SJSA1 (cell line): ENCODE measurements at regions not wholly inside any gene's neighbourhood (a gene's known extent, or its start where the extent isn't known, plus 50 kb on each side); places are given as distances from the start of the nearest gene placed in this dataset.

Source experiments
- DNase-seq, 2 experiments: peaks; one replicate each; pipeline ENCODE4 v3.0.0-alpha.2; 2015 to 2020; ENCODE audit warnings: low spot score in 2 of 2, low read depth in 1 of 2
- H3K27ac ChIP-seq: fragments of 250-450 bp; sonication (Bioruptor Pico); 2 replicates; pipeline ENCODE4 v1.5.1; 2020; ENCODE audit warnings: mild to moderate bottlenecking, moderate library complexity
- H3K27me3 ChIP-seq: fragments of 250-450 bp; sonication (Bioruptor Pico); replicated peaks from 2 replicates; pipeline ENCODE4 v1.5.1; 2020; ENCODE audit warnings: mild to moderate bottlenecking, moderate library complexity
- H3K36me3 ChIP-seq: fragments of 250-450 bp; sonication (Bioruptor Pico); 2 replicates; pipeline ENCODE4 v1.5.1; 2020; ENCODE audit warnings: mild to moderate bottlenecking
- H3K4me1 ChIP-seq: fragments of 250-450 bp; sonication (Bioruptor Pico); replicated peaks from 2 replicates; pipeline ENCODE4 v1.6.1; 2021; ENCODE audit warnings: mild to moderate bottlenecking
- H3K4me3 ChIP-seq: fragments of 250-450 bp; sonication (Bioruptor Pico); 2 replicates; pipeline ENCODE4 v1.5.1; 2020; ENCODE audit warnings: mild to moderate bottlenecking
- H3K9me3 ChIP-seq: fragments of 250-450 bp; sonication (Bioruptor Pico); replicated peaks from 2 replicates; pipeline ENCODE4 v1.5.1; 2020; ENCODE audit warnings: mild to moderate bottlenecking

DNA sequence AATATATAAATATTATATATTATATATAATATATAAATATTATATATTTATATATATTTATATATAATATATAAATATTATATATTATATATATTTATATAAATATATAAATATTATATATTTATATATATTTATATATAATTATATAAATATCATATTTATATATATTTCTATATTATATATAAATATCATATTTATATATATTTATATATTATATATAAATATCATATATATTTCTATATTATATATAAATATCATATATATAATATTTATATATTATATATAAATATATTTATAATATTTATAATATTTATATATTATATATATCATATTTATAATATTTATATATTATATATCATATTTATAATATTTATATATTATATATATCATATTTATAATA, 321.4 kb downstream of the CDH2 start:
- DNase-seq = no peak

DNA sequence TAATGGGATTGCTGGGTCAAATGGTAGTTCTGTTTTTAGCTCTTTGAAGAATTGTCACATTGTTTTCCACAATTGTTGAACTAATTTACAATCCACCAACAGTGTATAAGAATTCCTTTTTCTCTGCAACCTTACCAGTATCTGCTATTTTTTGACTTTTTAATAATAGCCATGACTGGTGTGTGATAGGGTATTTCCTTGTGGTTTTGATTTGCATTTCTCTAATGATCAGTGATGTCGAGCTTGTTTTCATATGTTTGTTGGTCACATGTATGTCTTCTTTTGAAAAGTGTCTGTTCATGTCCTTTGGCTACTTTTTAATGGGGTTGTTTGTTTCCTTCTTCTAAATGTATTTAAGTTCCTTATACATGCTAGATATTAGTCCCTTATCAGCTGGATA, 322.3 kb downstream of the CDH2 start:
- DNase-seq = no peak
- no peak overlapping the region for H3K4me3 ChIP-seq
- no peaks in the 10 kb centered on the region for H3K4me1 ChIP-seq
- no peak overlapping the region for H3K27ac ChIP-seq
- H3K27me3 ChIP-seq = no peaks in the 10 kb centered on the region
- no peaks in the 10 kb centered on the region for H3K9me3 ChIP-seq
- no peaks in the 10 kb centered on the region for H3K36me3 ChIP-seq

More for the DNA sequence above, 321.4 kb downstream of the CDH2 start:
- H3K27ac ChIP-seq = no peak overlapping the region
- H3K4me1 ChIP-seq = no peaks in the 10 kb centered on the region
- H3K27me3 ChIP-seq = no peaks in the 10 kb centered on the region
- no peaks in the 10 kb centered on the region for H3K36me3 ChIP-seq
- H3K9me3 ChIP-seq = no peaks in the 10 kb centered on the region
- no peak overlapping the region for H3K4me3 ChIP-seq

DNA sequence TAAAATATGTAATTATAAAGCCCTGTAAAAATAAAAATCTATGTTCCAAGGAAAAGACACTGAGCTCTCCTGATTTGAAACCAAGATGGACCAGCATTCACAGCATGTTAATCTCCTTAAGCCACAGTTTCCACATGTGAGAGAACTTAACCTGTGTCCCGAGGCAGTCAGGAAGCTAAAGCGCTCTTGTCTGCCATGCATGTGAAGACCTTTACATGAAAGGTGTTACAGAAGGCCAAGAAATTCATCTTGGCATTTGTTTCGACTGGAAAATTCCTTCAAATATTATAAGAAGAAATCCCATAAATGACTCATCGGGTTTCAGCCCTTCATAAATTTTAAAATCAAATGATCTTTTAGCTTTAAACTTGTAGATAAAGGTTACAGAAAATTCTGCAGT, 328.6 kb downstream of the CDH2 start:
- Histone ChIP-seq H3K36me3 (no peaks in the 10 kb centered on the region), H3K27ac (no peak overlapping the region), H3K9me3 (no peaks in the 10 kb centered on the region), H3K4me1 (peaks cover 28% of the 10 kb centered on the region), H3K27me3 (no peaks in the 10 kb centered on the region), H3K4me3 (no peak overlapping the region)
- DNase-seq = no peak

DNA sequence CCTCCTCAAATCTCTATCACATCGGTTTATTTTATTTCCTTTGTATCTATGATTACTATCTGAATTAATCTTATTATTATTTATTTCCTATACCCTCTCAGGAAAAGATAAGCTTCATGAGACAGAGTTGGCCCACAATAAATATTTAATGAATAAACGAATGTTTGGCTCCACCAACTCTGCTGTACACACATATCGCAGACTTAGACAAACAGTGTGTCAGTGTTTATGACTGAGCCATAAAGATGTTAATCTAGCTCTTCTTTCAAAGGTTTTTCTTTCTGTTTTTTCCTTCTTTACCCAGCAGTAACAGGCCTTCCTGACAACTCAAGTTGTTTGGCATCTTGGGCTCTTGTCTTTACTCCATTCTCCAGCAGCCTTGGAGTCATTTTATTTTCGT, 329.5 kb downstream of the CDH2 start:
- Histone ChIP-seq H3K27ac (no peak overlapping the region), H3K27me3 (no peaks in the 10 kb centered on the region), H3K36me3 (no peaks in the 10 kb centered on the region), H3K4me3 (no peak overlapping the region), H3K9me3 (no peaks in the 10 kb centered on the region), H3K4me1 (peaks cover 35% of the 10 kb centered on the region)
- DNase-seq = no peak

DNA sequence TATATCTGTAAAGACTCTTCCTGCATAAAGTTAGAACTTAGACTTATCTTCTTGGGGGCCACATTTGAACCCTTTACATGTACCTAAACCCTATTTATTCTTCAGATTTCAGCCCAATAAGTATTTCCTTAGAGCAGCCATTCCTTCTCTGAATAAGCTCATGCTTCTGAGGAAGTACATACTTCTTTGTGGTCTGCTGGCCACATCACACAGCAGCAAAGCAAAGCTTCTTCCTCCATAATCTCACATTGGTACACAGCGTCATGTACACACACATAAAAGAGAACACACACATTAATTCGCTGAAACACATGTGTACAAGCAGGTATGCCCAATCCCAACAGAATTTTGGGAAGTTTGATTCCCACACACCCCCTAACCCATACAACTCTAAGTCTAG, 331.0 kb downstream of the CDH2 start:
- Histone ChIP-seq H3K36me3 (no peaks in the 10 kb centered on the region), H3K27ac (no peak overlapping the region), H3K9me3 (no peaks in the 10 kb centered on the region), H3K4me3 (no peak overlapping the region), H3K4me1 (peaks cover 35% of the 10 kb centered on the region), H3K27me3 (no peaks in the 10 kb centered on the region)
- DNase-seq = no peak

DNA sequence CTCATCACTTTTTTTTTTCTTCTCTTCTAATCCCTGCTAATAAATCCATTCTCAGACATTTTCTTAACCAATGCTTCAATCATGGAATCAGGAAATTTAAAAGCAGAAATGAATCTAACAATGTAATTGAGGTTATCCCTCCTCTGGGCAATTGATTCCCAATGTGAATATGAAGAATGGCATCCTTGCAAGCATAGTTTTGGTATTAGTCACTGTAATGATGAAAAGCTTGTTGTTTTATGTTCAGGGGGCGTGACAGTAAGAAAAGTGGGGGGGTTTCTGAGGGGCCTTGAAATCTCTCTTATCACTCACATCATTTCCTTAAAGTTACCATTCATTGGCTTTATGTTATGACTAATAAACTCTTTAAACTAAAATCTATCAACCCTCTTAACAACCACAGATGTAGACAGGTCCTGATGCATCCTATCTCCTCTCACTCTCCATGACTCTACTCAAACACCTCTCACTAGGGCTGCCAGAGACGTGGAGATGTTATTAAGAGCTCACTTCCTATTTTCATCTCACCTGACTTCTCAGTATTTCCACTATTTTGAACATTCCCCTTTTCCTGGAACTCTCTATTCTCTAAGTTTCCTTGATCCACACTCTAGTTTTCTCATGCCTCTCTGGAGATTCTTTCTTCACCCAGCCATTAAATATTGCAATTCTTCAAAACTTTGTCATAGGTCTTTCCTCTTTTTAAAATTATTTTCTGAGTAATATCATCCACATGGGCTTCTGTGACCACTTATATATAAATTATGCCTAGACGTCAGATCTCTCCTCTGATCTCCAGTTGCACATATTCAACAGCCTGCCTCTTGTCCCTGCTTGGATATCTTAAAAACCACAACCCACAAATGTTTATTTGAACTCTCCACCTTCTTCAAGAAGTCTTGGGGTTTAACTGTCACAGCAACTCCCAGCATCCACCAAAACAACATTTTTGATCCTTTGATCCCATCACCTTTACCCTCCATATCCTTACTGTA, 332.9 kb downstream of the CDH2 start:
- Histone ChIP-seq H3K4me1 (peaks cover 47% of the 10 kb centered on the region), H3K4me3 (no peak overlapping the region), H3K36me3 (no peaks in the 10 kb centered on the region), H3K27me3 (no peaks in the 10 kb centered on the region), H3K9me3 (peaks cover 5% of the 10 kb centered on the region), H3K27ac (peak overlapping the region; percentile 77)
- peak; percentile 54 to 93 for DNase-seq

DNA sequence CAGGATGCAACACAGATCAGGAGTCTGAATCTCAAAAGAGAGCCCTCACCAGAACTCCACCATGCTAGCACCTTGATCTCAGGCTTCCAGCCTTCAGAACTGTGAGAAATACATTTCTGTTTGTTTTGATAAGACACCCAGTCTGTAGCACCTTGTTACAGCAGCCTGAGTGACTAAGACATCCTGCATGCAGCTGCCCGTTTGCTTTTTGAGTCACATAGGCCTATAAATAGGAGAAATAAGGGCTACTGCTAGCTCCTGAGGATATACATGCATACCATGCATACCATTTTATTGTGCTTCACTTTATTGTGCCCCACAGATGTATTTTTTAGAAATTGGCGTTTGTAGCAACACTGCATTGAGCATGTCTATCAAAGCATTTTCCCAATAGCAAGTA, 337.8 kb downstream of the CDH2 start:
- H3K27ac ChIP-seq = peak overlapping the region; percentile 68
- peak; percentile 85 to 87 for DNase-seq

DNA sequence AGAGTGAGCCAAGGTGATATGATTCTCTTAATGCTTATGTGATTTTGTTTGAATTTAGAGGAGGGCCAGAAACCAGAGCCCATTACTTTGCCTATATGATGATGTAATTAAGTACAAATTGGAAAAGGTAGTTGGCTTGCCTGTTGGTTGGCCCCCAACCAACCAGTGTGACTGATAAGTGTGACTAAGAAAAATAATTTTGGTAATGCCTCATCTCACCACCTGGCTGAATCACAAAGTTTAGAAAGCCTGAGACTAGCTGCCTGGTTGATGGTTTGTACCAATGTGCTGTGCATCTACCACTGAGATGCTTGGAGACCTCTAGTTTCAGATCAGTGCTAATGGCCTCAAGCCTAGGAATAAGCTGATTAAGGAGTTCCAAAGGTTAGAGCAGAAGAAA, 338.7 kb downstream of the CDH2 start:
- Histone ChIP-seq H3K9me3 (peaks cover 5% of the 10 kb centered on the region), H3K4me1 (peaks cover 36% of the 10 kb centered on the region), H3K4me3 (no peak overlapping the region), H3K36me3 (0 out of 2 replicates have a peak, but pooled peaks cover 5% of the 10 kb centered on the region), H3K27ac (peak overlapping the region; percentile 60), H3K27me3 (no peaks in the 10 kb centered on the region)
- DNase-seq = no peak

More for the DNA sequence above, 337.8 kb downstream of the CDH2 start:
- Histone ChIP-seq H3K36me3 (0 out of 2 replicates have a peak, but pooled peaks cover 5% of the 10 kb centered on the region), H3K4me3 (no peak overlapping the region), H3K4me1 (peaks cover 45% of the 10 kb centered on the region), H3K9me3 (peaks cover 5% of the 10 kb centered on the region), H3K27me3 (no peaks in the 10 kb centered on the region)

DNA sequence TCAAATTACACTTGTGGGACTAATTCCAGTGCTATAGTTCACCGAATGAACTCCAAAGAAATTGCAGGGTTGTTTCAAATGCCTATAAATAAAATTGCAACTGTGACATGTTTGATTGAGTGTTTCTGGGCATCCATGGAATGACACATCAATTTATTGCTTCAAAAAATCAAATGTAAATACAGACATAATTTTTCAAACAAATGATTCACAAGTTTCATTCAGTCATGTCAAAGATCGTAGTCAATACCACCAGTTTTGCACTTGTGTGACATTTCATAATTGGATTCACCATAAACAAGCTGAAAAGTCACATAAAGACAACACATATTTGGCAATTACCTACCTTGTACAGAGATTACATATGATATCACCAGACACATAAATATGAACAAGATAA, 350.8 kb downstream of the CDH2 start:
- peaks cover 6% of the 10 kb centered on the region; the same call in 1 of the 2 replicates for H3K9me3 ChIP-seq
- no peaks in the 10 kb centered on the region for H3K4me1 ChIP-seq
- H3K4me3 ChIP-seq = no peak overlapping the region
- H3K36me3 ChIP-seq = no peaks in the 10 kb centered on the region
- no peaks in the 10 kb centered on the region for H3K27me3 ChIP-seq
- DNase-seq = no peak
- no peak overlapping the region for H3K27ac ChIP-seq

DNA sequence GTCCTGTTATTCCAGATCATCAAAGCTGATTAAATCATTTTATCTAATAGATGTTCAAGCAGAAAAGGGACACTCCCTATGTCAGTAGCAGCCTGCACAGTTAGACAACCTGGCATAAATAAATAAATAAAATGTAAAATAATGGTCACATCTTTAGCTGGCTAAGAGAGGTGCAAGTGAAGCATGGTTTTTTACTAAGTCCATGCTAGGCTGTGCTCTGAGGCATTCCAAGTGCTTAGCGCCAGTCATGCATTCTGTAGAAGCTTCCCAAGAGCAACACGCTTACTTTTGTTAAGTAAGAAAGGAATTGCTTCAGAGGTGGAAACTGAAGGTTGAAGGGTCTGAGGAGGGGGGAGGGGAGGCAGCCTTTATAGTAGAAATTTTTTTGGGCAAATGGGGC, 351.2 kb downstream of the CDH2 start:
- H3K27me3 ChIP-seq = no peaks in the 10 kb centered on the region
- no peak for DNase-seq
- no peak overlapping the region for H3K4me3 ChIP-seq
- no peak overlapping the region for H3K27ac ChIP-seq
- H3K4me1 ChIP-seq = no peaks in the 10 kb centered on the region
- H3K9me3 ChIP-seq = peaks cover 6% of the 10 kb centered on the region; the same call in 1 of the 2 replicates
- no peaks in the 10 kb centered on the region for H3K36me3 ChIP-seq

DNA sequence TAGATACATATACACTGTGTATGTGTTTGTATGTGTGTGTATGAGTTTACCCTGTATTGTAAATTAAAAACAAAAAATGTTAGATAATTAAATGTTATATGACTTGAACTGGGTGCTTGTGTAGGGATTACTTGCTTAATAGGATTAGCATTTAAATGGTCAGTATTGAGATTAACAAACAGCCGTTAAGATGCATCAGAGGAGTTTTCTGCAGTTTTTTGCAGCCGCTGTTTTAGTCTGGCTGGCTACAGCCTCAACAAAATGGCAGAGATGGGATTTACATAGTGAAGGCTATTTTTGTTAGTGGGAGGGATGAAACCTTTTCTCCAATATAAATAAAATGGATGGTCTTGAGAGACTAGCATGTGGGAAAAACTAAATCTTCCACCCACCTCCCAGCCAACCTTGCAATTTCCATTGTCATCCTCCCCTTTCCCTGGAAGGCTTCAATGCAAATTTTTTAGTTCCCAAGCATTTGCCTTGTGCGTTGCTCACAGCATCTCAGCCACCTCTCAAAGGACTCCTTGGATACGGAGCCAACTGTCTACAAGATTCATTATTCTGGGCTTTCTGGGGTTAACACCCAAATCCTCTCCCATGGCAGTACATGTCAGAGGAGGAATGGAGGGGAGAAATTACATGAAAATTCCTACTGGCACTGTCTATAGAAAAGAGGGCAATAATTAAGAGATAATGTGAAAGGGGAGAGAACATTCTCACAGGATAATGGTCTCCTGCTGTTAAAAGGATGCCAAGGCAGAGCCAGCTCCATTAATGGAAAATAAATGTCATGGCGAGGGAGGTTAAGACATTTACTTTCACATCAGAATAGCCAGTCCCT, 351.9 kb downstream of the CDH2 start:
- H3K4me1 ChIP-seq = no peaks in the 10 kb centered on the region

DNA sequence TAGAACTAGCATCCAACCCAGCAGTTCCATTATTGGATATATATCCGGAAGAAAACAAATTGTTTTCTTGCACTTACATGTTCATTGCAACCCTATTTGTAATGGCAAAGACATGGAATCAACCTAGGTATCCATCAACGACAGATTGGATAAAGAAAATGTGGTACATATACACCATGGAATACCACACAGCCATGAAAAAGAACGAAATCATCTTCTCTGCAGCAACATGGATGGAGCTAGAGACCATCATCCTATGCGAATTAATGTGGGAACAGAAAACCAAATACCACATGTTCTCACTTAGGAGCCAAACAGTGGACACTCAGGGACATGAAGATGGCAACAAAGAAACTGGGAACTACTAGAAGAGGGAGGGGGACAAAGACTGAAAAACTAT, 352.7 kb downstream of the CDH2 start:
- Histone ChIP-seq H3K4me3 (no peak overlapping the region), H3K27ac (no peak overlapping the region), H3K27me3 (no peaks in the 10 kb centered on the region), H3K4me1 (no peaks in the 10 kb centered on the region), H3K36me3 (no peaks in the 10 kb centered on the region), H3K9me3 (peaks cover 6% of the 10 kb centered on the region; the same call in 1 of the 2 replicates)
- DNase-seq = no peak

More for the DNA sequence above, 351.9 kb downstream of the CDH2 start:
- Histone ChIP-seq H3K4me3 (no peak overlapping the region), H3K36me3 (no peaks in the 10 kb centered on the region), H3K27ac (no peak overlapping the region), H3K9me3 (peaks cover 6% of the 10 kb centered on the region; the same call in 1 of the 2 replicates), H3K27me3 (no peaks in the 10 kb centered on the region)
- DNase-seq = no peak

DNA sequence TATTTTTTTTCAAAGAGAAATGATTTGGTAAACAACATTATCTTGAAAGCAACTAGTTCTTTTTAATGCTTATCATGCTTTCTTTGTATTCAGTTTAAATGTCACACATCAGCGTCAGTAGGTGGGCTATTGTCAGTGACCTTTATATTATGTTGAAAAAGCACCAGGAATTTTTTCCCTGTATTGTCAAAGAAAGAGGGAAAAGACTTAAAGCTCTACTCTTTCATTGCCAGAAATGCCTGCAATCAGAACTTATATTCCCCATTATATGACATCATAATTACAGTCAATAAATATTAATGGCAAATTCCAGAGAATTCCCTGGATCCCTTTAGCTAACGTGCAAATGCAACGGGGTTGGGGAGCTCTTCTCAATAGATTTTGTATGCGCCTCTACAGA, 353.9 kb downstream of the CDH2 start:
- no peaks in the 10 kb centered on the region for H3K4me1 ChIP-seq
- H3K27me3 ChIP-seq = no peaks in the 10 kb centered on the region
- no peak overlapping the region for H3K27ac ChIP-seq
- no peaks in the 10 kb centered on the region for H3K36me3 ChIP-seq
- peaks cover 6% of the 10 kb centered on the region; the same call in 1 of the 2 replicates for H3K9me3 ChIP-seq
- DNase-seq = no peak
- no peak overlapping the region for H3K4me3 ChIP-seq

DNA sequence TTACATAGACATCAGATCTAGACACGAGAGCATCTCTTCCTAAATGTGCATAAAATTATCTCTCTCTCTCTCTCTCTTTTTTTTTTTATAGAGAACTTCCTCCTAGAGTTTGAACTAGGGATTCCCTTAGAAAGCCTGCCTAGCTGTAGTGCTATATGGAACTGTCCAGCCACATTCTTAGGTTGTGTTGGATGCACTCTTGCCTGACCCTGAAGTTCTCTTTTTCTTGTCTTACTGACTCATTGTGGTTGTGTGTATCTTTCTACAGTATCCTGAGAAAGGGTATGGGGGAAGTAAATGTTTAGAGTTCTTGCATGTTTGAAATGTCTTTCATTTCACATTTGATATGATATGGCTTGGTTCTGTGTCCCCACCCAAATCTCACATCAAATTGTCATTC, 368.2 kb downstream of the CDH2 start:
- no peak for DNase-seq
- Histone ChIP-seq H3K4me1 (no peaks in the 10 kb centered on the region; the same call in 1 of the 2 replicates), H3K9me3 (0 out of 2 replicates have a peak, but pooled peaks cover 3% of the 10 kb centered on the region), H3K27me3 (no peaks in the 10 kb centered on the region), H3K4me3 (no peak overlapping the region), H3K27ac (no peak overlapping the region), H3K36me3 (no peaks in the 10 kb centered on the region)
